ENCODE measurements at regions not wholly inside any gene's neighbourhood (a gene's known extent, or its start where the extent isn't known, plus 50 kb on each side); places are given as distances from the start of the nearest gene placed in this dataset.

- DNase-seq (ENCODE audit: low spot score) = no peak
Observed at GRCh38 chr3:64311424-64312061, 86.3 kb upstream of the PRICKLE2 start.

- no peak for DNase-seq (ENCODE audit: low spot score)
Observed at GRCh38 chr3:64308931-64309330, 83.7 kb upstream of the PRICKLE2 start.

- DNase-seq (ENCODE audit: low spot score) = no peak
Observed at GRCh38 chr3:64306745-64307144, 81.5 kb upstream of the PRICKLE2 start.

GRCh38 chr3:64305731-64306130, 80.5 kb upstream of the PRICKLE2 start:
- no peak for DNase-seq (ENCODE audit: low spot score)

- no peak for DNase-seq (ENCODE audit: low spot score)
Observed at GRCh38 chr3:64304828-64305410, 79.7 kb upstream of the PRICKLE2 start.

- no peak for DNase-seq (ENCODE audit: low spot score)
Observed at GRCh38 chr3:64303881-64304280, 78.6 kb upstream of the PRICKLE2 start.

- DNase-seq (ENCODE audit: low spot score) = no peak
Observed at GRCh38 chr3:64303401-64303800, 78.1 kb upstream of the PRICKLE2 start.

- DNase-seq (ENCODE audit: low spot score) = no peak
Observed at GRCh38 chr3:64301476-64301875, 76.2 kb upstream of the PRICKLE2 start.

GRCh38 chr3:64300790-64301423, 75.6 kb upstream of the PRICKLE2 start:
- DNase-seq (ENCODE audit: low spot score) = no peak

- DNase-seq (ENCODE audit: low spot score) = no peak
Observed at GRCh38 chr3:64299206-64299605, 73.9 kb upstream of the PRICKLE2 start.

- no peak for DNase-seq (ENCODE audit: low spot score)
Observed at GRCh38 chr3:64297563-64297962, 72.3 kb upstream of the PRICKLE2 start.

GRCh38 chr3:64295594-64295993, 70.3 kb upstream of the PRICKLE2 start:
- DNase-seq (ENCODE audit: low spot score) = no peak

- DNase-seq (ENCODE audit: low spot score) = no peak
Observed at GRCh38 chr3:64294771-64295170, 69.5 kb upstream of the PRICKLE2 start.

GRCh38 chr3:64293121-64293520, 67.9 kb upstream of the PRICKLE2 start:
- DNase-seq (ENCODE audit: low spot score) = no peak

- no peak for DNase-seq (ENCODE audit: low spot score)
Observed at GRCh38 chr3:64291956-64292355, 66.7 kb upstream of the PRICKLE2 start.

- no peak for DNase-seq (ENCODE audit: low spot score)
Observed at GRCh38 chr3:64291345-64291744, 66.1 kb upstream of the PRICKLE2 start.

GRCh38 chr3:64290864-64291263, 65.6 kb upstream of the PRICKLE2 start:
- no peak for DNase-seq (ENCODE audit: low spot score)

GRCh38 chr3:64290161-64290560, 64.9 kb upstream of the PRICKLE2 start:
- no peak for DNase-seq (ENCODE audit: low spot score)

- DNase-seq (ENCODE audit: low spot score) = no peak
Observed at GRCh38 chr3:64289622-64290021, 64.4 kb upstream of the PRICKLE2 start.

- no peak for DNase-seq (ENCODE audit: low spot score)
Observed at GRCh38 chr3:64278625-64279024, 53.4 kb upstream of the PRICKLE2 start.

GRCh38 chr3:64276131-64276530, 50.9 kb upstream of the PRICKLE2 start:
- no peak for DNase-seq (ENCODE audit: low spot score)

All from activated CD4-positive, alpha-beta T cell treated with anti-CD3 and anti-CD28 coated beads, Interleukin-2, Interleukin-4, amounts not matched to agents 100 ng/mL and 50 ng/mL, durations not matched to agents 16 hours and 8 hours (primary cell).